HEK293T (cell line): ENCODE measurements at regions not wholly inside any gene's neighbourhood (a gene's known extent, or its start where the extent isn't known, plus 50 kb on each side); places are given as distances from the start of the nearest gene placed in this dataset.

Source experiments
- BHLHE40 ChIP-seq: fragments of 450-650 bp; IDR thresholded peaks from 2 replicates; pipeline ENCODE4 v1.6.1; 2016; ENCODE audit warnings: mild to moderate bottlenecking, moderate library complexity, borderline replicate concordance
- ELF4 ChIP-seq: fragments of 450-650 bp; IDR thresholded peaks from 2 replicates; pipeline ENCODE4 v1.6.1; 2017; ENCODE audit warnings: antibody characterized with exemption
- FOXM1 ChIP-seq: fragments of 450-650 bp; IDR thresholded peaks from 2 replicates; pipeline ENCODE4 v1.6.1; 2017; ENCODE audit warnings: mild to moderate bottlenecking, borderline replicate concordance
- SP1 ChIP-seq: fragments of 450-650 bp; IDR thresholded peaks from 2 replicates; pipeline ENCODE4 v1.6.1; 2017
- SUZ12 ChIP-seq: fragments of 450-650 bp; IDR thresholded peaks from 2 replicates; pipeline ENCODE4 v1.6.1; 2016; ENCODE audit warnings: mild to moderate bottlenecking

- no peak for TF ChIP-seq SP1
- TF ChIP-seq ELF4: no peak
- TF ChIP-seq SUZ12: no peak
- no peak for TF ChIP-seq BHLHE40
- no peak for TF ChIP-seq FOXM1
Observed at GRCh38 chr5:67476531-67476930, 279.9 kb upstream of the CD180 start.
